HG03558 (cell line): ENCODE measurements at regions not wholly inside any gene's neighbourhood (a gene's known extent, or its start where the extent isn't known, plus 50 kb on each side); places are given as distances from the start of the nearest gene placed in this dataset.

Source experiments
- ATAC-seq: cut with Tn5 transposase; IDR thresholded peaks from one replicate; pipeline ENCODE4 v1.9.1; 2021; ENCODE audit warnings: moderate number of reproducible peaks; ENCODE audit not compliant: unreplicated experiment; ENCODE audit errors: extremely low read depth

GRCh38 chr4:151960449-151961230 lies 199.8 kb upstream of the GATB start:
- no peak for ATAC-seq

GRCh38 chr4:151957153-151957552 lies 196.3 kb upstream of the GATB start:
- ATAC-seq: no peak

- ATAC-seq: no peak
Observed at GRCh38 chr4:151955721-151956380, 195.0 kb upstream of the GATB start.

- no peak for ATAC-seq
Observed at GRCh38 chr4:151953795-151954372, 193.1 kb upstream of the GATB start.

GRCh38 chr4:151953312-151953711 lies 192.5 kb upstream of the GATB start:
- ATAC-seq: no peak

GRCh38 chr4:151952711-151953254 lies 192.0 kb upstream of the GATB start:
- no peak for ATAC-seq

GRCh38 chr4:151952137-151952536 lies 191.3 kb upstream of the GATB start:
- ATAC-seq: no peak

GRCh38 chr4:151951671-151952050 lies 190.9 kb upstream of the GATB start:
- no peak for ATAC-seq

- ATAC-seq: no peak
Observed at GRCh38 chr4:151950993-151951670, 190.3 kb upstream of the GATB start.

GRCh38 chr4:151948351-151949016 lies 187.7 kb upstream of the GATB start:
- no peak for ATAC-seq

- ATAC-seq: no peak
Observed at GRCh38 chr4:151946718-151947117, 185.9 kb upstream of the GATB start.

- no peak for ATAC-seq
Observed at GRCh38 chr4:151942971-151943370, 182.2 kb upstream of the GATB start.

GRCh38 chr4:151940926-151941617 lies 180.3 kb upstream of the GATB start:
- ATAC-seq: no peak

GRCh38 chr4:151940291-151940690 lies 179.5 kb upstream of the GATB start:
- ATAC-seq: no peak

GRCh38 chr4:151939670-151940069 lies 178.9 kb upstream of the GATB start:
- no peak for ATAC-seq

- ATAC-seq: no peak
Observed at GRCh38 chr4:151935411-151935810, 174.6 kb upstream of the GATB start.

GRCh38 chr4:151934766-151935165 lies 174.0 kb upstream of the GATB start:
- ATAC-seq: no peak

GRCh38 chr4:151933122-151933827 lies 172.5 kb upstream of the GATB start:
- ATAC-seq: no peak

GRCh38 chr4:151931563-151931962 lies 170.8 kb upstream of the GATB start:
- ATAC-seq: no peak
